Hippocampal formation (tissue), 2 donors: ENCODE measurements at regions not wholly inside any gene's neighbourhood (a gene's known extent, or its start where the extent isn't known, plus 50 kb on each side); places are given as distances from the start of the nearest gene placed in this dataset.
"Not testable (repeated sequence)": the region's sequence is repeated elsewhere in the genome, so short reads cannot be mapped to it uniquely, and the experiment has no call there.

ENCODE experiments used
- DNase-seq, 2 donors: peaks; one replicate each; lab custom pipeline; 2025; lab: John Stamatoyannopoulos, UW

DNA sequence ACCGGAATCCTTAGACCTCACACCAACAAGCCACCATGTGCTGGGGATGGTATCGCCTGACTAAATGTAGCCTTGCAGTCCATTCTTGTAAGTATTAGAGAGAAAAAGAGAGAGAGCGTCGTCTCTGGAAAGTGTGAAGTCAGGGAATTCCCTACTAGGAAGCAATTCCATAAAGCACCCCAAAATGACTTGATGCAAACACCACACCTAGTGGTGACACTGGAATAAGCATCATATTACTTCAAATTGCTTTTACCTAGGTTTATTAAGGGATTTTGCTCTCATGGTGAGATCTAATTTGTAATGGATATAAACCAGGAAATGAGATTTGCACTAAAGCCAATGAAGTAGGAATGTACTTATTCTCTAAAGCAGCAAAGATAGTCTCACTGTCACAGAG lies 111.4 kb upstream of the METTL9 start:
- not testable (repeated sequence) for DNase-seq

DNA sequence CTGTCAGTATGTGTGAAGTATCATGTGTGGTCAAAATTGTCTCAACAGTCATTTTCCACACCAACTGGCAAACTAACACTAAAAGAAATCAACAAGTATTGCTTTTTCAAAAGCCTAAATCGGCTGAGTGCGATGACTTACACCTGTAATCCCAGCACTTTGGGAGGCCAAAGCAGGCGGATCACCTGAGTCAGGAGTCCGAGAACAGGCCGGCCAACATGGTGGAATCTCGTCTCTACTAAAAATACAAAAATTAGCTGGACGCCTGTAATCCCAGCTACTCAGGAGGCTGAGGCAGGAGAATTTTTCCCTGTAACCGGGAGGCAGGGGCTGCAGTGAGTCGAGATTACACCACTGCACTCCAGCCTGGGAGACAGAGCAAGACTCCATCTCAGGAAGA lies 100.3 kb upstream of the METTL9 start:
- DNase-seq = not testable (repeated sequence)

- DNase-seq = not testable (repeated sequence)
Observed at GRCh38 chr16:21501223-21501868, 98.0 kb upstream of the METTL9 start.

- peak; percentile 88 to 93 for DNase-seq
Observed at GRCh38 chr16:21501869-21502667, 97.3 kb upstream of the METTL9 start.

DNA sequence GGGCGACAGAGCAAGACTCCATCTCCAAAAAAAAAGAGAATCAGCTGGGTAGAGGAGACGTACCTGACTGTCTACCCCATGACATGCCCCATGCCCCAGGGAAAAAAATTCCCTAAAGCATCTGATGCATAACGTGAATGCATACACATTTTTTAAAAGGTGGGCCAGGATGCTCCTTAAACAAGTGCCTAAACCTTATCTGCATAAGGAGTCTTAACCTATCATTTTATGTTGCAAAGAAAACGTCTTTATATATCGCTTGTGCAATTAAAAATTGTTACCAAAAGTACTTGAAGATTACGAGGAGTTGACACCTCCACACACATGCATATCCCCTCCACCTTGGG lies 95.8 kb upstream of the METTL9 start:
- DNase-seq = not testable (repeated sequence)

DNA sequence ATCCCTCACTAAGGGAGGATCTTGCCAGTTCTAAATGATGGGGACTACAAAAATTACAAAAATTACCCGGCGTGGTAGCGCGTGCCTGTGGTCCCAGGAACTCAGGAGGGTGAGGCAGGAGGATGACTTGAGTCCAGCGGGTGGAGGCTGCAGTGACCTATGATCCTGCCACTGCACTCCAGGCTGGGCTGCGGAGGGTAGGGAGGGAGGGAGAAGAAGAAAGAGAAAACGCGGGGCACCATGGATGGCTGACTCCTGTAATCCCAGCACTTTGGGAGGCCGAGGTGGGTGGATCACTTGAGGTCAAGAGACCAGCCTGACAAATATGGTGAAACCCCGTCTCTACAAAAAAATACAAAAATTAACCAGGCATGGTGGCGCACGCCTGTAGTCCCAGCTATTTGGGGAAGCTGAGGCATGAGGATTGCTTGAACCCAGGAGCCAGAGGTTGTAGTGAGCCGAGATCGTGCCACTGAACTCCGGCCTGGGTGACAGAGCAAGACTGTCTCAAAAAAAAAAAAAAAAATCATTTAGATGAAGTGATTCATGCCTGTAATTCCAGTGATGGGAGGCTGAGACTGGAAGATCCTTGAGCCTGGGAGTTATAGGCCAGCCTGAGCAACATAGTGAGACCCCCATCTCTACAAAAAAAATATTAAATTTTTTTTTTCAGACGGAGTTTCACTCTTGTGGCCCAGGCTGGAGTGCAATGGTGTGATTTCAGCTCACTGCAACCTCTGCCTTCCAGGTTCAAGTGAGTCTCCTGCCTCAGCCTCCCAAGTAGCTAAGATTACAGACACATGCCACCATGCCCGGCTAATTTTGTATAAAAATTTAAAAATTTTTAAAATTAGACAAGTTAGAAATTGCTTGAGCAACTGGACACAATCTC lies 95.2 kb upstream of the METTL9 start:
- not testable (repeated sequence) for DNase-seq

GRCh38 chr16:21505751-21506520 lies 93.4 kb upstream of the METTL9 start:
- DNase-seq = not testable (repeated sequence)

- DNase-seq = not testable (repeated sequence)
Observed at GRCh38 chr16:21506857-21507456, 92.4 kb upstream of the METTL9 start.

DNA sequence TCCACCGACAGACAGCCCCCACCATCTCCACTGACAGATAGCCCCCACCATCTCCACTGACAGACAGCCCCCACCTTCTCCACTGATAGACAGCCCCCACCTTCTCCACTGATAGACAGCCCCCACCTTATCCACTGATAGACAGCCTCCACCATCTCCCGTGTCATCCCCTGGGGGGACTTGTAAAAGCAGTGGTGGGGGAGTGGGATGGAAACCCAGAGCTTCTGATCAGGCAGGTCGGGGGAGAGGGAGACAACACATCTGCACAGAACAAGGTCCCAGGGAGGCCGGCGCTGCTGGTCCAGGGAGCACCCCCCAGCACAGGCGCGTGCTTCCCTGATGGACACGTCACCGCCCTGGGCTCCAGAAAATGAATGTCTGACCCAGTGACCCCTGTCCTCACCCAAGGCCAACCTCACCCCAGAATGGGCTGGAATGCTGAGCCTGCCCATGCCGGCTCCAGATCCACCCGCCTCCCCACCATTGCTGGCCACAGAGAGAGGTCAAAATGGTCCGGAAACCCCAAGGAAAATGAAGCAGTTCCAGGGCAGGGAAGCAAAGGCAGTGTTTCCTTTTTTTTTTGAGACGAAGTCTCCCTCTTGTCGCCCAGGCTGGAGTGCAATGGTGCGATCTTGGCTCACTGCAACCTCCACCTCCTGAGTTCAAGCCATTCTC lies 91.6 kb upstream of the METTL9 start:
- not testable (repeated sequence) for DNase-seq

DNA sequence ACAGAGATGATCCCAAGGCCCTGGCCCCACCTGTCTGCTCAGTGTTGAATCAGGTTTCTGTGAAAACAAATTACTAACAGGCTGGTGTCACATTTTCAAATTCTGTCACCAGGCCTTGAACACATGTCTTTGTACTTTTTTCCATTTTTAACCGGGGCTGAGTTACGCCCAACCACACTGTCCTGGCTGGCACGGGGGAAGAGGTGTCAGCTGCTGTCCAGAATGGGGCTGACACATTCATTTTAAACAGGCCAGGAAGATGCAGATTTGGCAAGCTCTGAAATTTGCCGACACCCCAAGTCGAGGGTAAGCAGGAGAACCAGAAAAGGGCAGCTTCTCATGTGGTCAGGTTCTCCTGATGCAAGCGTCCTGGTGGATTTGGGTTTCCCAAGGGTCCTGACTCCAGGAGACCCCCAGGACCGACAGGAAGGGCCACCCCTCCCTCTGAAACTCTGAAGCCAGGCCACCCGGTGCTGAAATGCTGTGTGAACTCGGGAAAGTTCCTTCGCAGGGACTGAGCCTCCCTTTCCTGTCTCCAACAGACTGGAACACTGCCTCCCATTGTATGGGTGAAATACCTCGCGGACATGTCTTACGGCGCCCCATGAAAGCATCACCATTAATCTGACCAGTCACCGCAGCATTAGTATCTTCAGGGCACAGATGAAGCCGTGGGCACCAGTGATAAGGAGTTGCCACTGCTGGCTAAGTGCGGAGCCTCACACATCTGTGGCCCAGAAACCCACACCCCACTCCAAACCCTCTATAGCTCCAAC lies 90.5 kb upstream of the METTL9 start:
- DNase-seq = not testable (repeated sequence)

GRCh38 chr16:21509437-21510086 lies 89.8 kb upstream of the METTL9 start:
- DNase-seq = peak in 1 of 2 donors; percentile 44

- DNase-seq = not testable (repeated sequence)
Observed at GRCh38 chr16:21510869-21511255, 88.5 kb upstream of the METTL9 start.

- DNase-seq = not testable (repeated sequence)
Observed at GRCh38 chr16:21511315-21512210, 87.8 kb upstream of the METTL9 start.

- DNase-seq = not testable (repeated sequence)
Observed at GRCh38 chr16:21512280-21513192, 86.8 kb upstream of the METTL9 start.

- not testable (repeated sequence) for DNase-seq
Observed at GRCh38 chr16:21513337-21513741, 86.0 kb upstream of the METTL9 start.

DNA sequence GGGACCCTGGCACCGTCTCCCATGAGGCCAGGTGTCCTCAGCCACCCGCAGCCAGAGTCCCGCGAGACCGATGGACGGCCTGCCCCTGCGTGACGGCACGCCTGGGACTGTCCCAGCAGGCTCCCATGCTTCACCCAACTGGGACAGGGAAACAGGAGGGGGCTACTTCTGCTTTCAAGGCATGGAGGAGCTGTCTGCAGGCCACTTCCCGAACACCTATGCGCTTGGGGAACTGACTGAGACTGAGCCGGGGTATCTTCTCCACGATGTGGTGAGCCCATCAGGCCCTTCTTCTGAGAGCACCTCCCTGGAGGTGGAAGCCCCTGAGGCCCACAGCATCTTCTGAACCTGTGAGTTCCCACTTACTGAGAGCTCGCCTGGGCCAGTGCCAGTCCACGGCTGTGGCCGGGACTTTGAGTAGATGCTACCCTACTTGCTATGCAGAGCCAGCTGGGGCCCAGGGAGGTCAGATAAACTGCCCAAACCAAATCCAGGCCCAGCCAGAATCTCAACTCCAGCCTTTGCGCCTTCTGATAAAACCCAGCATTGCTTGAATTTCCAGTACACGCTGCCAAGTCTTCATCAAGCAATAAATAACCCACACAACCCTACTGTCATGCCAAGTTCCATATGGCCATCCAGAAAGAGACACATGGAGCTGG lies 85.4 kb upstream of the METTL9 start:
- not testable (repeated sequence) for DNase-seq

DNA sequence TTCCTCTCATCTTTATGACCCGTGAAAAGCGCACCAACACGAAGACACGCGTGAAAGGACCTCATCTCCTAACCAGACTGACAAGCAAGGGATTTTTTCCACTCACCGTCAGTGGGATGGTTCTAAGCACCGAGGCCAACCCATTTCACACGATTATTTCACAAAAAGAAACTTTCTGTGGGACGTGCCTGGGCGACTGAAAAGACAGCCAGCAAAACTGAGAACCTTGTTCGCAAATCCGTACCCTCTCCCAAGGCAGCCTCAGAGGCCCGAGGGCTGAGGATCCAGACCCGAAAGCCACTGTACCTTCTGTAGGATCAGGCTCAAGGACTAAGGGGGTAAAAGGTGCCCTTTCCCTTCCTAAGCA lies 84.9 kb upstream of the METTL9 start:
- not testable (repeated sequence) for DNase-seq
